ENCODE measurements at regions not wholly inside any gene's neighbourhood (a gene's known extent, or its start where the extent isn't known, plus 50 kb on each side); places are given as distances from the start of the nearest gene placed in this dataset.

- H3K4me1 Mint-ChIP-seq = peaks cover 7% of the 10 kb centered on the region
- H3K9me3 Mint-ChIP-seq = peaks cover 7% of the 10 kb centered on the region
- H3K4me3 Mint-ChIP-seq = no peak overlapping the region
- no peak for DNase-seq (ENCODE audit: low spot score in 2 of 2, unreplicated experiment in 2 of 2)
- no peaks in the 10 kb centered on the region for H3K36me3 Mint-ChIP-seq
- H3K27me3 Mint-ChIP-seq (ENCODE audit: low read depth) = no peaks in the 10 kb centered on the region
- H3K27ac Mint-ChIP-seq = no peak overlapping the region
- TF ChIP-seq, protein P1, sequence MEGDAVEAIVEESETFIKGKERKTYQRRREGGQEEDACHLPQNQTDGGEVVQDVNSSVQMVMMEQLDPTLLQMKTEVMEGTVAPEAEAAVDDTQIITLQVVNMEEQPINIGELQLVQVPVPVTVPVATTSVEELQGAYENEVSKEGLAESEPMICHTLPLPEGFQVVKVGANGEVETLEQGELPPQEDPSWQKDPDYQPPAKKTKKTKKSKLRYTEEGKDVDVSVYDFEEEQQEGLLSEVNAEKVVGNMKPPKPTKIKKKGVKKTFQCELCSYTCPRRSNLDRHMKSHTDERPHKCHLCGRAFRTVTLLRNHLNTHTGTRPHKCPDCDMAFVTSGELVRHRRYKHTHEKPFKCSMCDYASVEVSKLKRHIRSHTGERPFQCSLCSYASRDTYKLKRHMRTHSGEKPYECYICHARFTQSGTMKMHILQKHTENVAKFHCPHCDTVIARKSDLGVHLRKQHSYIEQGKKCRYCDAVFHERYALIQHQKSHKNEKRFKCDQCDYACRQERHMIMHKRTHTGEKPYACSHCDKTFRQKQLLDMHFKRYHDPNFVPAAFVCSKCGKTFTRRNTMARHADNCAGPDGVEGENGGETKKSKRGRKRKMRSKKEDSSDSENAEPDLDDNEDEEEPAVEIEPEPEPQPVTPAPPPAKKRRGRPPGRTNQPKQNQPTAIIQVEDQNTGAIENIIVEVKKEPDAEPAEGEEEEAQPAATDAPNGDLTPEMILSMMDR (IDR thresholded peaks at IDR 0.05; ENCODE audit: unreplicated experiment) = no peak
Observed at GRCh38 chr5:5704352-5704751, 281.9 kb downstream of the ICE1 start.

DNA sequence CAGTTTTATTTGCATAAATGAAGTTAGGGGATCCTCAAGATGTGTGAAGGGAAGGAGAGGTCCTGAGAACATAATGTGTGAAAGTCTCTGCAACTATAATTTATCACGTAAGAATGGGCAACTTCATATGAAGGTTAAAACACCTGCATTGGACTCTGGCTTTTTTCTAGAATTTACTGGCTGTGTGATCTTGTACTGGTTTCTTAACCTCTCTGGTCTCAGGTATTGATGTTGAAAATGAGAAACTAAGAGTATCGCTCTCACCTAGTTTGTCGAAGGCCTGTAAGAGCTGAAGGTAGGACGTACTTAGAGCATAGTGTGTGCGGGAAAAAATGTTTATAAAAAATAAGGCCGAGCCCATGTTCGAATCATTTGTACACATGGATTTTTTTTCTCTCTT, 280.5 kb downstream of the ICE1 start:
- Mint-ChIP-seq H3K27ac (no peak overlapping the region), H3K27me3 (ENCODE audit: low read depth) (no peaks in the 10 kb centered on the region), H3K4me1 (peaks cover 7% of the 10 kb centered on the region), H3K36me3 (no peaks in the 10 kb centered on the region), H3K9me3 (no peaks in the 10 kb centered on the region), H3K4me3 (no peak overlapping the region)
- TF ChIP-seq, protein P1 (IDR thresholded peaks at IDR 0.05; ENCODE audit: unreplicated experiment) = no peak
- no peak for DNase-seq (ENCODE audit: low spot score in 2 of 2, unreplicated experiment in 2 of 2)

DNA sequence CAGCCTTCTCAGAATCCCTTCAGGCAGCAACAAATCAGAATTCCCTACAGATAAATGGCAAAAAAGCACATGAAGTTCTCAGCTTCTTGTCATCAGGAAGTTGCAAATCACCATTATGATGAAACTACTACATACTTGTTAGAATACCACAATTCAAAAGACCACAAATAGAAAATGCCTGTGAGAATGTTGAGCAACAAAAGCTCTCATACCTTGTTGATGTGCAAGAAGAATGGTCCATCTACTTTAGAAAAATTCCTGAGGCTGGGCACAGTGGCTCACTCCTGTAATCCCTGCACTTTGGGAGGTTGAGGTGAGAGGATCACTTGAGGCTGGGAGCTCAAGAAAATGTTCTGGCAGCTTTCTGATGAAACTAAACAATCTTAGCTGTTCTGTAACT, 278.1 kb downstream of the ICE1 start:
- peaks cover 1% of the 10 kb centered on the region for H3K9me3 Mint-ChIP-seq
- peaks cover 7% of the 10 kb centered on the region for H3K4me1 Mint-ChIP-seq
- DNase-seq (ENCODE audit: low spot score in 2 of 2, unreplicated experiment in 2 of 2) = no peak
- no peak overlapping the region for H3K4me3 Mint-ChIP-seq
- H3K27me3 Mint-ChIP-seq (ENCODE audit: low read depth) = no peaks in the 10 kb centered on the region
- TF ChIP-seq, protein P1 (IDR thresholded peaks at IDR 0.05; ENCODE audit: unreplicated experiment) = no peak
- H3K36me3 Mint-ChIP-seq = no peaks in the 10 kb centered on the region
- no peak overlapping the region for H3K27ac Mint-ChIP-seq

GRCh38 chr5:5699062-5699461, 276.6 kb downstream of the ICE1 start:
- no peak overlapping the region for H3K27ac Mint-ChIP-seq
- no peak for DNase-seq (ENCODE audit: low spot score in 2 of 2, unreplicated experiment in 2 of 2)
- TF ChIP-seq, protein P1 (IDR thresholded peaks at IDR 0.05; ENCODE audit: unreplicated experiment) = no peak
- no peak overlapping the region for H3K4me3 Mint-ChIP-seq
- H3K27me3 Mint-ChIP-seq (ENCODE audit: low read depth) = no peaks in the 10 kb centered on the region
- peaks cover 3% of the 10 kb centered on the region for H3K9me3 Mint-ChIP-seq
- H3K36me3 Mint-ChIP-seq = no peaks in the 10 kb centered on the region
- peaks cover 8% of the 10 kb centered on the region for H3K4me1 Mint-ChIP-seq

DNA sequence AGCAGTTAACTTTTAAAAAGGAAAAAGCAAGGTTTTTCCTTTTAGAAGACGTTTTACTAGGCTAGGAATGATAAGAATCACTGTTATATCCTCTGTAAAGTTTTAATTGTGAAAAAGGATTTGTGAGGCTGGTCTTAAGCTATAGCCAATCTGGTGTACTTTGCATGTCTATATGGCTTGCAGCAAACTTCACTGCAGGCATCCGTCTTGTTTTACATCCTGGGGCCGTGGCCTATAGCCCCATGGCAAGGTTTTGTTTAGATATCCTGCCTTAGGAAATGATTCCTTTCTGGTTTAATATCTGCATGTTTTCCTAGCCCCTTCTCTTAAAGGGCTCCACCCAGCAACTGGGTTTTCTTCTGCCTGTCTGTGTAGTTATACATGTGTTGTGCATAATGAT, 272.8 kb downstream of the ICE1 start:
- Mint-ChIP-seq H3K36me3 (no peaks in the 10 kb centered on the region), H3K4me3 (no peak overlapping the region), H3K4me1 (peaks cover 21% of the 10 kb centered on the region), H3K9me3 (peaks cover 3% of the 10 kb centered on the region), H3K27ac (peak overlapping the region; percentile 43), H3K27me3 (ENCODE audit: low read depth) (peaks cover 2% of the 10 kb centered on the region)
- TF ChIP-seq, protein P1 (IDR thresholded peaks at IDR 0.05; ENCODE audit: unreplicated experiment) = no peak
- no peak for DNase-seq (ENCODE audit: low spot score in 2 of 2, unreplicated experiment in 2 of 2)

DNA sequence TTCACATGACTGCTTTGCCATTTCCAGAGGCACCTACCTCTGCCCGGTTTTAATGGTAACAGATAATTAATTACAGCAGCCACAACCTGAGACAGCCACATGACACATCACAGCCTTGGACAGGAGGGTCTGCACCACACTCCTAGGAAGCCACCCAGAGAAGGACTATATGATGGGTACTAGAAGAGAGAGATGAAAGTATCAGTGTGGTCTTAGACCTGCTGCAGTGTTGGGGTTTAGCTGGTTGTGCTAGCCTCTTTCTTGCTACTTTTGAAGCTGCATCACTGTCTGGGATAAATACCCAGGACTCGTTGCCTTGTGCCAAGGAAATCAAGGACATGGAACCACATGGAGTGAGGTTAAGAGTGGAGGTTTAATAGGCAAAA, 266.4 kb downstream of the ICE1 start:
- Mint-ChIP-seq H3K36me3 (no peaks in the 10 kb centered on the region), H3K27ac (no peak overlapping the region), H3K4me3 (no peak overlapping the region), H3K4me1 (peaks cover 13% of the 10 kb centered on the region), H3K9me3 (peaks cover 3% of the 10 kb centered on the region), H3K27me3 (ENCODE audit: low read depth) (peaks cover 5% of the 10 kb centered on the region)
- TF ChIP-seq, protein P1 (IDR thresholded peaks at IDR 0.05; ENCODE audit: unreplicated experiment) = no peak
- DNase-seq (ENCODE audit: low spot score in 2 of 2, unreplicated experiment in 2 of 2) = no peak

Measured in mesothelial cell of epicardium (in vitro differentiated cells).